Pulmonary artery endothelial cell (primary cell): ENCODE measurements at regions not wholly inside any gene's neighbourhood (a gene's known extent, or its start where the extent isn't known, plus 50 kb on each side); places are given as distances from the start of the nearest gene placed in this dataset.
"Not testable (repeated sequence)": the region's sequence is repeated elsewhere in the genome, so short reads cannot be mapped to it uniquely, and the experiment has no call there.

Source experiments
- DNase-seq: peaks from one replicate; pipeline ENCODE4 v3.0.0-alpha.2; 2011; ENCODE audit warnings: low read depth, low spot score

- DNase-seq = no peak
Measured at GRCh38 chr5:96207420-96207819, 225.6 kb downstream of the PCSK1 start.

DNA sequence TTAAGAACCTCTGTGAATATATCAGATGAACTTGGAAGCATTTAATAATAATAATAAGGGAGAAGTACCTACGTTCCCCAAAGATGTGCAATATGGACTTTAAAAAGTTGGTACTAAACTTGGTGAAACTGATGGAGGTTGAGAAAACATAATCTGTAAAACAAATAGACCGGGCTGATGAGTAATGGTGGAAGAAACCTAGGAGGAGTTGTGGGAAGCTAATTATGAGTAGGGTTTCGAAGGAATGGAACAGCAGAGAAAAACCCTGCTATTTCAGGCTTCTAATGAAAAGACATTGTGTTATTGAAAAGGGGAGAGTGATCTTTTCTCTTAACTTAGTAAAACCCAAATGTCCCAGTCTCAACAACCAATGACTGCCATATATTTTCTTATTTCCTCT is 229.3 kb downstream of the PCSK1 start:
- no peak for DNase-seq

DNA sequence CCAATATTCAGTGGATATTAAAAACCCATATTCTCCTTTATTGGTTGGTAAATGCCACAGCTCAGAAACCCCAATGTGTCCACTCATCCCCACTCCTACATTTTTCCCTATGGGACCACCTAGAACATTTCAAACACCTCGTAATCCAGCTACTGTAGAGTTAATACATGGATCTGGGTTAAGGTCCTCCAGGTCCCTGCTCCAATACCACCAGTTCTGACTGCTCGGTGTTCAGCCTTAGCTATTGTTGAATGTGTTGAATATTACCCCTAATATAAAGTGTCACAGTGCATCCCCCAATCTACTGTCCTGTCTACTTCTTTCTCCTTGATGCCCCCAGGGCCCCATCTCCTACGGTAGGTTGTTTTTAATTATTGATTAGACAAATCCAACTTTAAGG is 231.5 kb downstream of the PCSK1 start:
- DNase-seq = no peak

- DNase-seq = no peak
Measured at GRCh38 chr5:96200641-96201040, 232.4 kb downstream of the PCSK1 start.

DNA sequence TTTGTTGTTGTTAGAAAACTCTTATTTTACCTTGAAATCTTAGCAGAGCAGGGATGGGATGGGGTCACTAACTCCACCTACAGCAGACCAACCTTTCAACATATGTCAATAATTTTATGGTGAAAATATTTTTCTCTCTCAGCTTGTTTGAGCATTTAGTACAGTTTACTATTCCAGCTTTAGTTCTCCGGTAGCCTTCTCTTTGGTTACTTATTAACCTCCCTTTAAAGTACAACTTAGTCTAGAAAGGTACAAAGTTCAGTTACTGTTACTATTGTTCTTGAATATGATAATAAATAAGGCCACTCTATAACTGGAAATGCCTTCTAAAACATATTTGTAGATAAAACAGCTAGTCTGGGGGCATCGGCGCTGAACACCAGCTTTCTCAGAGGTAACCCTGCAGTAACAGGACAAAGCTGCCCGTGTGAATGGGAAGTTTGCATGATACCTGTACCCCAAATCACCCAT is 233.3 kb downstream of the PCSK1 start:
- no peak for DNase-seq

- peak; percentile 72 for DNase-seq
Measured at GRCh38 chr5:96198356-96199058, 234.5 kb downstream of the PCSK1 start.

DNA sequence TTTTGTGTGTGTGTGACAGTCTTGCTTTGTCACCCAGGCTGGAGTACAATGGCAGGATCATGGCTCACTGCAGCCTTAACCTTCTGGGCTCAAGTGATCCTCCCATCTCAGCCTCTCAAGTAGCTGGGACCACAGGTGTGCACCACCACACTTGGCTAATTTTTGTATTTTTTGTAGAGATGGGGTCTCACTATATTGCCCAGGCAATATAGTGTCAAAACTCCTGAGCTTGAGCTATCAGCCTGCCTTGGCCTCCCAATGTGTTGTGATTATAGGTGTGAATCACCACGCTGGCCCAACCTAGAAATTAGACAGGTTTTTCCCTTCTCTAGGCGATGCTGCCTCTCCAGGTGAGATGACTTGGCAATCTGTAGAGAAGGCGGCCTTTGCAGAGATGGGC is 235.3 kb downstream of the PCSK1 start:
- DNase-seq = not testable (repeated sequence)

DNA sequence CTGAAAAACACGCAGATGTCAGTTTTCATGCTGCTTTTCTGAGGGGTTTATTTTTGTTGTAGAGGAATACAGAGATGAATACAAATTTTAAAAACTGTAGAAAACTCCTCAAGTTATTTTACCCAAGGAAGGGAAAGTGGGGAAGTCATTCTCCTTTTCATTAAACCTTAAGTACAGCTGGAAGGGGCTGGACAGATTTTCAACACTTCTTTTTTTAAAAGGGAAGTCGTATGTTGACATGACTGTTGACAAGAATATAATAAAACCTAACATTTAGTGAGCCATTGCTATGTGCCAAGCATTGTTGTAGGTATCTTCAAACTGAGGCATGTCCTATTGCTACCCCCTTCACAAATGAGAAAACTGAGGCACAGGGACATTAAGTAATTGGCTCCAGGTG is 235.7 kb upstream of the ELL2 start:
- no peak for DNase-seq

GRCh38 chr5:96196890-96197289 is 235.2 kb upstream of the ELL2 start:
- no peak for DNase-seq

DNA sequence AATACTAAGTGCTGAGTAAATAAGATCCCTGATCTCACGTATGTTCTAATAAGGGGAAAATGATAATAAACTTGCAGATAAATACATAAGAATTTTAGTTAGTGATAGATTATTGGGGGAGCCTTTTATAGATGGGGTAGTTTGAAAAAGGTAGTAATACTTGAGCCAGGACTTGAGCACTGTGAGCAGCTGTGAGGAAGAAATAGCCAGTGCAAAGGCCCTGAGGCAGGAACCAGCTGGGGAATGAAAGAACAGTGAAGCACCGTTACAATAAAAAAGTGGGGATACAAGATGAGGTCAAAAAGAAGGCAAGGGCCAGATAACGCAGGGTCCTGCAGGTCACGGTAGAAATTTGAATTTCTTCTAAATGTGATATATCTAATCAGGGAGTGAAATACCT is 234.8 kb upstream of the ELL2 start:
- DNase-seq = no peak

DNA sequence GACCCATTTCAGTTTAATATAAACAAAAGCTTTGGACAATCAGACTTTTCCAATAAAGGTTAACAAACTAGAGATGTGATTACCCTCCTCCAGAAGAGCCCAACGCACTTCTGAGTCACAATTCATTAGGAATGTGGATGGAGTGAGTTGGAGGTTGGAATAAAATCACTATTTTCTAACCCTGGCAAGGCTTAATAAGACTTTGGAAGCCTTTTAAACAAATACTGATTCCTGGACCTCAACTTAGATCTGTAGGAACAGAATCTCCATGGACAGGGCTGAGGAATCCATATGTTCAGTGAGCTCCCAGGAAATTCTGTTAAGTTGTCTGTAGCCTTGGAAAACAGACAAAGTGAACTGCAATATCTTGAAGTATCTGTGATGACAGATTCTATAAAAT is 233.5 kb upstream of the ELL2 start:
- DNase-seq = no peak

- DNase-seq = no peak
Measured at GRCh38 chr5:96194593-96194992, 232.9 kb upstream of the ELL2 start.

- DNase-seq = no peak
Measured at GRCh38 chr5:96193946-96194345, 232.3 kb upstream of the ELL2 start.

- no peak for DNase-seq
Measured at GRCh38 chr5:96189987-96190386, 228.3 kb upstream of the ELL2 start.

DNA sequence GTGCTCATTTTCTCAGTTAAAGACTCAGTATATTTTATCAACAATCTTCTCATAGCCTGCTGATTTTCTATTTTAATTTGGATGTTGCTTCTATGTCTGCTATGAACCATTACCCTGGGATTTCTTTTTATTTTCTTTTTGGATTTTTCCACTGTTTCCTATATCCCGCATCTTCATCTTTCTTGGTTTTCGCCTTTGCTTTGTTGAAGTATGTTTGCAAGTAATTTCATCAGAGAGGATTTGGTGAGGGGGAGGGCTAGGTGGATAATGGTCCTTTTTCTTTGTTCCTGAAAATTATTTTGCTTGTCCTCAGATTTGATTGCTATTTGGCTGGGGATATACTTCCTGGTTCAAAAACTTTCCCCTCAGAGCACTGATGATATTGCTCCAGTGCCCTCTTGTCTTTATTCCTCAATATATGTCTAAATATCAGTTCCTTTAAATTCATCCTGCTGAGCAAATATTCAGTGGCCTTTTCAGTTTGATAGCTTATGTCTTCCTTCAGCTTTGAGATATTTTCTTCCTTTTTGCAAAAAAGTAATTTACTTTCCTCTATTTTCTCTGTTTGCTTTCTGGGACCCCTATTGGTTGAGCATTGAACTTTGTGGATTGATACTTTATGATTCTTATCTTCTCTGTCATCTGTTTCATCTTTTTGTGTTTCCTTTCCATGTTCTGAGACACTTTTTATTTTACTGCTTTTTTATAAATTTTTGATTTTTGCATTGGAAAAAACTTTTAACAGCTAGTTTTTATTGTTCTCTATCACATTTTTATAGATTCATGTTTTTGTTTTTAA is 227.6 kb upstream of the ELL2 start:
- no peak for DNase-seq

GRCh38 chr5:96187309-96188027 is 225.8 kb upstream of the ELL2 start:
- no peak for DNase-seq

- not testable (repeated sequence) for DNase-seq
Measured at GRCh38 chr5:96184510-96184909, 222.9 kb upstream of the ELL2 start.

GRCh38 chr5:96180684-96181435 is 219.2 kb upstream of the ELL2 start:
- no peak for DNase-seq

GRCh38 chr5:96177303-96177869 is 215.7 kb upstream of the ELL2 start:
- DNase-seq = no peak

DNA sequence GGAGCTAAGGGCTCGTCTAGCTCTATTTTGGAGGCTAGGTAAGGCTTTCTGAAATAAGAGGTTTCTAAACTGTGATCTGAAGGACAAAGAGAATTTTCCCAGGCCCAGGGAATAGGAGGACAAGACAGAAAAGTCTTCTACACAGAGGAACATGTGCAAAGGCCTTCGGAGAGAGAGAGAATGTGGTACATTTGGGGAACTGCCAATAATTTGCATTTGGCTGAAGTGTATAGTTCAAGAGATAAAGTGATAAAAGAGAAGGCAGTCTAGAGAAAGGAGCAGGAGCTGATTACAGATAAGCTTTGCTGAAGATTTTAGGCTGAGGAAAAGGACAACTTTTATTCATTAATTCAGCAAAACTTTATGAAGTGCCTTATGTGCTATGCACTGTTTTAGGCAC is 214.4 kb upstream of the ELL2 start:
- no peak for DNase-seq

- no peak for DNase-seq
Measured at GRCh38 chr5:96175090-96175489, 213.4 kb upstream of the ELL2 start.
